HepG2 (cell line): ENCODE measurements at regions not wholly inside any gene's neighbourhood (a gene's known extent, or its start where the extent isn't known, plus 50 kb on each side); places are given as distances from the start of the nearest gene placed in this dataset.

ENCODE experiments used
- HDAC6 ChIP-seq: fragments of 200-600 bp; sonication (generic); IDR thresholded peaks from 2 replicates; pipeline ENCODE4 v1.7.0; 2017; ENCODE audit warnings: mild to moderate bottlenecking, antibody characterized with exemption, low read length, low read depth
- POLR2A ChIP-seq, 2 experiments: IDR thresholded peaks; 2 replicates each; pipeline ENCODE4 v1.6.1; 2011; ENCODE audit warnings: low read depth in 2 of 2, low read length in 2 of 2, mild to moderate bottlenecking in 1 of 2, moderate library complexity in 1 of 2; ENCODE audit not compliant: insufficient read depth in 1 of 2
- TOE1 ChIP-seq: sonication (generic); formaldehyde crosslinking; IDR thresholded peaks from 2 replicates; pipeline ENCODE4 v1.4.0; 2020; ENCODE audit warnings: mild to moderate bottlenecking, missing genetic modification reagents
- ZFAT ChIP-seq: sonication (generic); formaldehyde crosslinking; conservative IDR thresholded peaks from 2 replicates; pipeline ENCODE4 v1.8.1; 2023; ENCODE audit warnings: missing genetic modification reagents, inconsistent platforms
- ZNF564 ChIP-seq: sonication (generic); formaldehyde crosslinking; IDR thresholded peaks from 2 replicates; pipeline ENCODE4 v1.8.1; 2023; ENCODE audit warnings: mild to moderate bottlenecking, missing genetic modification reagents
- TF ChIP-seq, protein P1 (sequence below): sonication (generic); formaldehyde crosslinking; IDR thresholded peaks from 2 replicates; pipeline ENCODE4 v1.4.0; 2020; ENCODE audit warnings: low read depth, mild to moderate bottlenecking, missing genetic modification reagents

- TF ChIP-seq POLR2A (IDR thresholded peaks at IDR 0.05; ENCODE audit: insufficient read depth in 1 of 2, low read depth in 2 of 2, low read length in 2 of 2) (no peak), TOE1 (CRISPR knock-in tag) (no peak), ZFAT (CRISPR knock-in tag) (no peak), ZNF564 (no peak), HDAC6 (no peak)
- TF ChIP-seq, protein P1, sequence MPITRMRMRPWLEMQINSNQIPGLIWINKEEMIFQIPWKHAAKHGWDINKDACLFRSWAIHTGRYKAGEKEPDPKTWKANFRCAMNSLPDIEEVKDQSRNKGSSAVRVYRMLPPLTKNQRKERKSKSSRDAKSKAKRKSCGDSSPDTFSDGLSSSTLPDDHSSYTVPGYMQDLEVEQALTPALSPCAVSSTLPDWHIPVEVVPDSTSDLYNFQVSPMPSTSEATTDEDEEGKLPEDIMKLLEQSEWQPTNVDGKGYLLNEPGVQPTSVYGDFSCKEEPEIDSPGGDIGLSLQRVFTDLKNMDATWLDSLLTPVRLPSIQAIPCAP (CRISPR knock-in tag): no peak
These were observed 180.6 kb downstream of the ARL4A start for GRCh38 chr7:12868027-12868426.
